GM18498 (cell line): ENCODE measurements at regions not wholly inside any gene's neighbourhood (a gene's known extent, or its start where the extent isn't known, plus 50 kb on each side); places are given as distances from the start of the nearest gene placed in this dataset.

Experiments used
- ATAC-seq: cut with Tn5 transposase; IDR thresholded peaks from one replicate; pipeline ENCODE4 v1.9.1; 2021; ENCODE audit warnings: mild to moderate bottlenecking, moderate library complexity; ENCODE audit not compliant: unreplicated experiment

DNA sequence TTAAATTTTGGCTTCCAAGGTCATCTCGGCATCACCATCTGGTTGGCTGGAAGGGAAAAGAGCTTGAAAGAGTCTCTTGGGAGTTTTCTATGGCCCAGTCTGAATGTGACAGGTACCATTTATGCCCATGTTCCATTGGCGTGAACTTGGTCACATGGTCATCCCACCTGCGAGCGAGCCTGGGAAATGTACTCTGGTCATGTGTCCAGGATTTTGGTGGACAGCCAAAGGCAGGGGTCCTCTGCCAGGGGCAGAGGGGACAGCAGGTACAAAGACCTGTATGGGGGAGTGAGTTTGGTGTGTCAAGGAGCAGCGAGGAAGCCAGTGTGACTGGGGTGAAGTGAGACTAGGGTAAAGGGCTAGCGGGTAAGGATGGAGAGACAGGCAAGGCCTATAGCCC lies 112.6 kb downstream of the CDC5L start:
- ATAC-seq, result no peak

DNA sequence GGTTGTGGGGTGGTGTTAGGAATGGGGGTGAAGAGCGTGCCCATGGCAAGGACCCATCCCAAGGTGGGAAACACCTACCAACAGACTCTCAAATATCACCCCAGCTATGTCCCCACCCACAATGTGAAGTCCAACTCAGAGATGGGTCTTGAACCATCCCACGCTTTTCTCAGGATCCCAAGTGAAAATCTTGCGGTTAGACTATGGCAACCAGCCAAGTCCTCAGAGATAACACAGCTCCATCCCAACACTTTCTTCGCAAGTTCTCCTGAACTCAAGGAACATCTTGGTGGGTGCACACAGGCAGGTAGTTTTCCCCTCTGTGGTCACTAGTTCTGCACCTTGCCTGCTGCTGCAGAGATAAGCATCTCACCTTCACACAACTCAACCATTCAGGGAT lies 116.0 kb downstream of the CDC5L start:
- ATAC-seq, result no peak

DNA sequence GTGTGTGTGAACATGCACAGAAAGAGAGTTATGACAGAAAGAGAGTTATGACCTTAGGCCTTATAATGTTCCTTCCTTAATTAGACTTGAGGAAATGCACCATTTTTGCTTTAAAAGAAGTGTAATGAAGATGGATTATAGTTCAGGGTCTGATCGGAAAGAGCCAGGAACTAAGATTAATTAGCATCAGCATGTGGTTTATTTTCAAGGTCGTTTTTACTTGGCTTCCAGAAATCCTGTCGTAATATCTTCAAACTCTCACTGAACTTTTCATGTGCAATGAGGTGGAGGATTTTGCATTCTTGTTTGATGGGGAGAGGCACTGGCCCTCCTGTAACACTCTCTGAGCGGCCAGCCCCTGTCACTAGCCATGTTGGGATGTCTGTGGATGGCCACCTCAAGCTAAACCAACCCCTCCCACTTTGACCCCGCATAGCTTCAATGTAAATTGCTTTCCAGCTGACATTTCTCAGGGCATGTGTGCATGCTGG lies 116.8 kb downstream of the CDC5L start:
- no peak for ATAC-seq

DNA sequence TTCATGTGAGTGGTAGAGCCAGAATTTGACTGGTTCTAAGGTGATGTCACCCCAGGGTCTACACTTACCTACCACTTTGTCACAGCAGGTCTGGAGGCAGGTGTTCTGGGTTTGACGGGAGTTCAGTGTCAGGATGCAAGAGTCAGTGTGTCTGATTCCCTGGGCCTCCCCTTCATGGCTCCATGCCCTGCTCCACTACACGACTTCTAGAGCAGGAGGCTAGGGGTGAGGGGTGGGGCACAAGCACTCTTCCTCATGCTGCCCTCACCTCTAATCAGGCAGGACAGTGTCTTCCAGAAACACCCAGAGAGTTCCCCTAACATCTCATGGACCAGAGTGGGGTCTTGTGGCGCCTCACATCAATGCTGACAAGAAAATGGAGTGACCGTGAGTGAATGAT lies 118.2 kb downstream of the CDC5L start:
- no peak for ATAC-seq

DNA sequence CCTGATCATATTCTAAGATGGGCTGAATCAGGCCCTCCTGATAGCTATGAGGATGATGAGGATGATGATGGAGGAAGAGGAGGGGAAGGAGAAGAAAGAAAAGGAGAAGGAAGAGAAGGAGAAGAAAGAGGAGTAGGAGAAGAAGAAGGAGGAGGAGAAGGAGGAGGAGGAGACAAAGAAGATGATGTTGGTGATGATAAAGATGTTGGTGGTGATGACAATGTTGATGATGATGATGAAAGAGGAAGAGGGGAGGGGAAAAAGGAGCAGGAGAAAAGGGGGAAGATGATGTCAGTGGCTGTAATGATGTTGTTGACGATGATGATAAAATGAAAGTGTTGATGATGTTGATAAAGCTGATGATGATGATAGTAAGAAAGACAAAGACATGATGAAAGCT lies 119.5 kb downstream of the CDC5L start:
- ATAC-seq, result no peak

DNA sequence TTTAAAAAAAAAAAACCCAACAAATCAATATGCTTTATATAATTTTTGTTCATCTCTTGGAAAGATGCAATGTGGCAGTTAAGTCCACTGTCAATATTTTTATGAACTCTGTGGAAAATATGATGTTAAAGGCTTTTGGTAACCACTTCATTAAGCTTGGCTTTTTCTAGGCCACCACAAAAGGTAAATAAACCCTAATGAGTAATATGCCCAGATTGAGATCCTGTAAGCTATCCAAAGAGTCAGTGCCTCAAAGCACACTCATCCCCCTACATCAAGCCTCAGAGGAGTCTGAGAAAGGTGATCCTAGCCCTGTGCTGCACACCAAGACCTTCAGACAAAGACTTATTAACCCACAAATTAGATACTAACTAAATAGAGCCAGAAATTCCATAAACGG lies 121.1 kb downstream of the CDC5L start:
- no peak for ATAC-seq

DNA sequence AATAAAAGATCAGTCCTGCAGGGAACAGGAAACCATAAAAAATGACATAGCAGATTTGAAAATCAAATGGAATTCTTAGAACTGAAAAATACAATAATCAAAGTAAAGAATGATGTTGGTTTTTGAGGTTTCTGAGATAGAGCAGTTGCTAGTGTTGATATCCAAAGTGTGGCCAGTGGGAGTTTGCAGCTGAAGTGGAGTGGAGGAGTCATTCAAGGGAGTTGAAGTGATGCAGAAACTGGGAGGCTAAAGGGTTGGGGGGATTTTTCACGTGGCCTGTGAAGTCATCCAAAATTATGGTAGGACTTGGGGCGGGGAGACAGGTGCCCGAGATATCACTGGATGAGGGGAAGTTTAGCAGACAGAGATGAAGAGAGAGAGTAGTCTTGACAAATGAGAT lies 123.6 kb downstream of the CDC5L start:
- no peak for ATAC-seq

DNA sequence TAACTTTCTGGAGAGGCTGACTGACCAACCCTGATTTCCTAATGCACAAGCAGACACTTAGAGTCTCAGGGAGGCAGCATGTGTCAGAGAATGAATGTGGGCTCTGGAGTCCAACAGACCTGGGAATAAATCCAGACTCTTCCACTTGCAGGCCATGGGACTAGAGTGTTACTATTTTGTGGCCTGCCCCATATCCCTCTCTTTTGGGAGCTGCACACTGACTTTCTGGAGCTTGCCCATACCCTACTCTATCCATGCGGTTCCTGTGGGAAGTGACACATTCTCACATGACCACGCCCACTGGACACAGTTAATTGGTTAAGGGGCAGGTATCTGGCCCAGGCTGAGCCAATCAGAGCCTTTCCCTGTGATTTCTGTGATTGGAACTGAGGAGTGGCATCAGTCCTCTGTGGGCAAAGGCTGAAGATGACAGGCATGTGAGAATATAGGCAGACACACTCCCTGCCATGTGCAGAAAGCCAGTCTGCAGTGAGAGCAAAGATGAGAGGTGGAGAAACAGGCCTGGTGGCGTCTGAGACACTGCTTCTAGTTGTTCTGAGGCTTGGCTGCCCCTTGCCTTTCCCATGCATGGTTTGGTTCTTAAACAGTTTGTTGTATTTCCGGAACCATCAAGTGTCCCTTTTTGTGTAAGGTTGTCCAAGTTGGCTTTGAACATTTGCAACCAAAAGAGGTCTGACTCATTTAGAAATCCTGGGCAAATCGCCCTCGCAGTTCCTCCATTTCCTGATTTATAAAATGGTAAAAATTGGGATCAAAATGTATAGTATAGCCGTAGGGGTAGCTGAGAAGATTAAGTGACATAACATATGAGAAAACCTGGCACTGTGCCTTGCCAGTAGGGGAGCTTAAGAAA lies 125.6 kb downstream of the CDC5L start:
- ATAC-seq, result no peak

DNA sequence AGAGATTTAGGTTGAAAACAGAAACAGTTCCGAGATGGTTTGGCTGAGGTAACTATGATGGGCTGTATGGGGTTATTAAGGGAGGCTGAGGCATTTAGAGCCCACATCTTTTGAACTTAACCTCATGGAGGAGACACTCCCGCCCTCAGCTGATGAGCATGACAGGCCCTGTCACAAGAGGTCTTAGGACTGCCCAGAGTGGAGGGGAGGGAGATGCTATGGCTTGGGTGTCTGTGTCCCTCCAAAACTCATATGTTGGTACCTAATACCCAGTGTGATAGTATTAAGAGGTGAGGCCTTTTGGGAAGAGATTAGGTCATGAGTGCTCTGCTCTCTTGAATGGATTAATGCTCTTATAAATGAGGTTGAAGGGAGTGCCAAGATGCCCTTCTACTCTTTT lies 126.6 kb downstream of the CDC5L start:
- ATAC-seq, result no peak

DNA sequence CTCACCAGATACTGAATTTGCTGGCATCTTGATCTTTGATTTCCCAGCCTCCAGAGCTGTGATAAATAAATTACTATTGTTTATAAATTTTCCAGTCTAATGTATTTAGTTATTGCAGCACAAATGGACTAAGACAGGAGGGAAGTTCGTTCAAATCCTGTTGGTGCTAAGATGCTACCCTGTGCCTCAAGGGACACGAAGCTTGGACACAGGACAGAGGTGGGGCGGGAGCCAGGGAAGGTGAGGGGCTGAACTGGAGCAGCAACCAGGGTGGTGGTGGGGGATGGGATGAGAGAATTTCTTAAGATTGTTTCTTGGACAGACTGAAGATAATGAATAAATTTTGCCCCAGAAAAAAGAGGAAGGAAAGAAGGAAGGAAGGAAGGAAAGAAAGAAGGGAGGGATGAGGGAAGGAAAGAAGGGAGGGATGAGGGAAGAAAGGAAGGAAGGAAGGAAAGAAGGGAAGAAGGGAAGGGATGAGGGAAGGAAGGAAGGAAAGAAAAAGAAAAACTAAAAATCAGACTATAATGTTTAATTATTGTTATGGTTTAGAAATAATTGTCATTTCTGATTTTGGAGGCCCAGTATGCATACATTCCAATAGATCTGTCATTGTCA lies 127.2 kb downstream of the CDC5L start:
- no peak for ATAC-seq

DNA sequence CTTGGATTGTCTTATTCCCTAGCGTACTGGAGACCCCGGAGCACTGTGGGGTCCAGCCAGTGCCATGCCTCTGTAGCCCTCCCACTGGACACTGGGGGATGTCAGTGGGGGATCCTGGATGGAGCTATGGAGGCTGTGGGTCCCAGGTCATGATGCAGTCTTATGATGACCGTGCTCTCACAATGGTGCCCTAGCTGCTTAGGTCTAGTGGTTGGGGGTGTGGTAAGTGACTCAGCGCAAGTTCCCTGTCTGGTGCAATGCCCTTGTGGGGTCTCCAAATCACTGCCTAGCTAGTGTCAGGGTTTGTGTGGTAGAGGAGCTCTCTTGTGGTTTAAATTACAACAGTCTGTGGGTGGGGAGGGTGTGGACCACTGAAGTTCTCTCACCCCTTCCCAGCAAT lies 135.4 kb downstream of the CDC5L start:
- no peak for ATAC-seq

DNA sequence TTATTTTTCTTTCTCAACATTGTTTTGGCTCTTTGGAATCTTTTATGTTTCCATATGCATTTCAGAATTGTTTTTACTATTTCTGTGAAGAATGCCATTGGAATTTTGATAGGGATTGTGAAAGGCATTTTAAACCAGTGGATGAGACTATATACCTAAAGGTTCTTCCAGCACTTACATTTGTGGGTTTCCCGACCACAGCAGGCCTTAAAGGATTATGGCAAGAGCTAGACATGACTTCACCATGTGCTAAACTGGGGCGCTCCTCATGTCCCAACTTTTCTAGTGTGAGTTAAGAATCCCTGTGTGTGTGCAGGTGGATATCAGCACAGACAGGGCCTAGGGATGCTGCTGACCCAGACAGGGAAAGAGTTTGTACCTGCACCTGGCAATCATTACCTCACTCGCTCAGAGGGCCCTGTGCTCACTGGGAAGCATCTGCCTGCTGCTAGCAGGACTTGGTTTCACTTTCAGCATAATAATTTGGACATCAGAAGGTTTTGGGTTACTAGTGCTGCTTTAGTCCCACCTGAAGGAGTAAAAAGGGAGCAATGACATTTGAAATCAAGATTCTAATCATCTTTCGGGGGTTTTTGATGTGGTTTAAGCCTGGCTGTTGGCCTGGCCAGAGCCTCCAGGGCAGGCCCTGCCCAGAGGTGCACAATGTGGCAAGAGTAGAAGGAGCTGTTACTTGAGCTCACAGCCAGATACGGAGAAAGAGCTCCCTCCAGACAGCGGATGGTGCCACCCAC lies 137.1 kb downstream of the CDC5L start:
- ATAC-seq, result no peak

DNA sequence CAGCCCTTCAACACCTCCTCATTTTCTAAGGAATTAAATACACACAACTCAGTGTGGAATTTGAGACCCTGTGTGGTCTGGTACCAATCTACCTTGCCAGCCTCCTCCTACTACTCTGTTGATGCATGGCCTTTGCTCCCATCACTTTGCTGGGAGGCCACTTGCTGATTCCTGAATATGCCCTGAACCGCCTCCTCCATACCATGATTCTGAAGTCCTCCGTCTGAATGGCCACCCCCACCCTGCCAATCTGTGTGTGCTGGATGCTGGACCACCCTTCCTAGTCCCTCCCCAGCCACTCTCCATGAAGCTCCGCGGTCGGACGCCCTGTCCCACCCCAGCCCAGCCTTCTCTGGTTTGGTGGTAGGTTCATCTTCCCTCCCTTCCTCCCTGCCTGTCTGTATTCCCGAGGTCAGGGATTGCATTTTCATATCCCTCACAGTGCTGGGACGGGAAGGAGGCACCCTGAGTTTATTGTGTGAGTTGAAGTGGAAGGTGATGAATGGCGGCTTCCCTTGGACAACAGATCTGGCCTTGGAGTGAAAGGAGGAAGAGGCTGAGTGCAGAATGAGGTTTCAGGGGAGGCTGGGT lies 138.3 kb downstream of the CDC5L start:
- no peak for ATAC-seq

DNA sequence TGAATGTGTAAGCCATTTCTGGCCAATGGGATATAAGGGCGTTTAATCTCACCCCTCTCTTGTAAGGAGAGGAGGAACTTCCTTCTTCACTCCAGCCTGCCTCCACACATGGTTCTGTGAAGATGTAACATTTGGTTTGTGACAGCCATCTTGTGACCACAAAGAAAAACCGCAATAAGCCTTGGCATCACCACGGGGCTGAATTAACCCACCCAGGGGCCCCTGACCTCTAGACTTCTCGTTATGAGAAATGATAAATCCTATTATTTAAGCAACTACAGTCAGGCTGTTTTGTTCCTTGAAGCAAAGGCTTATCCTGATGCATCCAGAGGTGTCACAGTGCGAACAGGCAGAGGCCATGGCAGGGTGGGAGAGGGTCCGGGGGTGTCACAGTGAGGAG lies 139.7 kb downstream of the CDC5L start:
- no peak for ATAC-seq

DNA sequence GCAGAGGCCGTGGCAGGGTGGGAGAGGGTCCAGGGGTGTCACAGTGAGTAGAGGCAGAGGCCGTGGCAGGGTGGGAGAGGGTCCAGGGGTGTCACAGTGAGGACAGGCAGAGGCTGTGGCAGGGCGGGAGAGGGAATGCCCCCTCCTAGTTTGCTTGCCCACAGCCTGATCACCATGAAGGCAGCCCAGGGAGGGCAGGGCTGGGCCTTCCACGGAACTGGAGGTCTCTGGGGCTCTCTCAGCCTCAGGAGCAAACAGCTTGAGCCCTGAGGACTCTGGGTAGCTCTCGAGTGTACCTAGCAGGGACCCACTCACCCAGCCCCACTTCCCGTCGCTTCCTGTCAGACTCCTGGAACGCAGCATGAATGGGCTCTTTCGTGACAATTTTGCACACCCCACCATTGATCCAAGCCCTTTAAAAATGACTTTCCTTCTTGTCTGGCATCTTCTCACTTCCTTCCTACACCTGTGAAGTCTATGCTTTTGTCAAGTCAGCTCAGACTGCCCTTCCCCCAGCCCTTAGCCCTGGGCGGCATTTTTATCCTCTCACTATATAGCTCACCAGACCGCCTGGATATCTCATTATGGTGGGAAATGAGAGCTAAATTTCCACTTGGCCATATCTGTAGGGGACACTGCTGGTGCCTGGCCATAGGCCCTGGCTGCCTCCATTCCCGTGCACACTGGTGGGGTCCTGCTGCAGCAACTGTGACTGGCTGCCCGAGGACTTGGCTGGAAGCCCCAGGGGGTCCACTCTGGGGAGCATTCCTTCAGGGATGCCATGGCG lies 140.3 kb downstream of the CDC5L start:
- ATAC-seq, result no peak

DNA sequence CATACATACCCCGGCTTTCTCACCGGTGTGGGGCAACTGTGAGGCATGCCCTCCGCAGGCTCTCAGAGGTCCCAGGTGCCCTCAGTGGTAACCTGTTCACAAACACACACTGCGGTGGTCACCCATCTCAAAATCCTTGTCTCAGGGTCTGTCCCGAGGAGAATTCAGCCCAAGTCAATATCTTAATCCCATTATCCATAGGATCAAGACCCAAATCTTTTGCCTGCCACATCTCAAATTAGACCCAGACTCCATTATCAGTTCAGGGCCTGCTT lies 140.8 kb downstream of the CDC5L start:
- no peak for ATAC-seq

DNA sequence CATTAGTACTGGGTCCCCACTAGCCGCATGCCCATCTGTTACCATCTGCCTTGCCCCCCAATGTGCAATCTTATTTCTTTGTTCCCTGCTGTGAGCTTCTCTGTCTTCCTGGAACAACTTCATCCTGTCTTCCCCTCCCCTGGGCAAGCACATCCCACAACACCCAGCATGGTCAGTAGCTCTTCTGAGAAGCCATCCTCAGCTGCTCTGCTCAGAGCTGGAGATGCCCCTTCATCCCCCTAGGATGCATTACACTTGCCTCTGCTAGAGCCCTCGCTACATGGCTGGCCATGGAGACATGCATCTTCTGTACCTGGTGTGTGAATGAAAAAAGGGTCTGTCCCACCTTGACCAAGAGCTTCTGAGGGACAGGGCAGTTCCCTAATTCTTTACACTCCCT lies 141.2 kb downstream of the CDC5L start:
- no peak for ATAC-seq

DNA sequence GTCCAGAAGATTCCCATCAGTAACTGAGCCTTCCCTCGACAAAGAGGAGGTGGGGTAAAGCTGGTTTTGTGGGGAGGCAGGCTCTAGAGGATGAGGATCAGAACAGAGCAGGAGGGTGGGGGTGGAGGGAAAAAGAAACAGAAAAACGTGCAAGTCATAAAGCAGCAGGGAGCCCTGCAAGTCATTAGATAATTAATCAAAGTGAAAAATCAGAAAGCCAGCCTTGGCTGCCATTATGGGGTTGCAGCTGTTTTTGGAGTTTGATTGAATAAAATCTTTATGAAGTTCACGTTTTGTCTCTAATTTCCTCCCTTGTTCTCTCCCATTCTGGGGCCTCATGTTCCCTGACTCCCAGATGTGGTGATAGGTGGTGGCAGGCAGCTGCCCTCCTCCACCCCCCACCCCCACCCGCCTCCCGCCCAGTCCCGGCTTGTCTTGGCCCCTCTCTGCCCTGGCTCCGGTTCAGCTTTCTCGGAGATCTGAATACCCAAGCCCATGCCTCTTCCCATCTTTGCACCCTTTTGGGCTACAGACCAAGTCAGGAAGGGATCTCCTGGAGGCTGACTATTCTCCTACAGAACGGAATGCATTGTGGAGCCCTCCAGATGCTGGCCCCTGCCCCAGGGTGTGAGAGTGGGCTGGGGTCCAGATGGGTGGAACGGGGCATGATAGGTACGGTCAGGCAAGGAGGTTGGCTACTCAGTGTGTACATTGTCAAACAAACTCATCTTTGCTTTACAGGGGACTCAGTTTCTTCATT lies 141.8 kb downstream of the CDC5L start:
- ATAC-seq, result no peak

DNA sequence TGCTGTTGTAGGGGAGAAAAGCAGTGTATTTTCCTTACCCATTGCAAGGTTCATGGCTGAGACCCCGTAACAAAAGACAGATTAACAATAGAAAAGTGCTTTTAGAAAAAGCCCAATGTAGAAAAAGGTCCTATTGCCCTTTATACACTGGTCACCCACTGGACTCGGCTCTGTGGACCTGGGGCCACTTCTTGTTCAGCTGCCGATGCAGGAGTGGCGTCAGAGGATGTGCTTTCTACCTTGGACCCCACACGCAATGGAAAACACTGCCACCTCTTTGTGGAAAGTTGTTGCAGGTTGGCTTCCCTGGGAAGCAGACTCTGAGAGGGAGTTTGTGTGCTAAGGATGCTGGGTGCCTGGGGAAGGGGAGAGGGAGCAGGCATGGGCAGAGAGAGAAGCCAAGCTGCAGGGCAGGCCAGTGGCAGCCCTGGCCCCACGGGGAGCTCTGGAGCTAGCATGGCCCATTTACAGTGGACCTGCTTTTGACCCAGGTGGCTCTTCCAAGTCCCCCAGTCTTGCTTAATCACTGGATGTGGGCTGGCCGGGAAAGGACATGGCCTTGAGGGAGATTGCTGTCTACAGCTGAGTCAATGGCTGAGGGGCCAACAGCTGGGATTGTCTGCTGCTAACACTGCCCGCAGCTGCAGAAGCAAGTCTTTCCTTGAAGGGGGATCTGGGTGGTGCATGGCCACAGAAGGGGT lies 142.9 kb downstream of the CDC5L start:
- no peak for ATAC-seq

DNA sequence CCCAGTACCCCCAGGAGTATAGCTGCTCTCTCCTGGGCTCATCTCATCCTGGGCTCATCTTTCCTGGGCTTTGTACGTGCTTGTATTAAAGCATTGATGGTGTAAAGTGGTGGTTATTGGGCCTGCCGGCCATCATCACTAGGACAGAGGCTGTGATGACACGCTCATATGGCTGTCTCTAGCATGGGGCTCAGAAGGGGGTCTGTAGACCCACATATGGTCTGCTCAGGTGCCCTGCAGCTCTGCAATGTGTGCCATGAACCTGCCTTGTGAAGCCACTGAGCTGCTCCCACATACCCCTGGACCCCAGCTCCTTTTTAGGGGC lies 143.4 kb downstream of the CDC5L start:
- ATAC-seq, result no peak
